Panc1 (cell line): ENCODE measurements at regions not wholly inside any gene's neighbourhood (a gene's known extent, or its start where the extent isn't known, plus 50 kb on each side); places are given as distances from the start of the nearest gene placed in this dataset.

Source experiments
- ATAC-seq: fragments of 200-7000 bp; cut with Tn5 transposase; 2 replicates; pipeline ENCODE4 v1.9.1; 2020; ENCODE audit warnings: mild to moderate bottlenecking, moderate library complexity
- BruUV-seq: library from RNA; stranded (reverse); fragments of 400-500 nt; replicated peaks from 2 replicates; lab custom pipeline; 2021; lab: Mats Ljungman, UMichigan
- CTCF ChIA-PET: fragments of 300-600 bp; sonication (Branson Sonifier 250); formaldehyde crosslinking; loops from one replicate; lab custom pipeline; 2022; ENCODE audit warnings: antibody characterized with exemption; lab: Charles Lee
- POLR2A ChIA-PET: fragments of 300-600 bp; sonication (Branson Sonifier 250); formaldehyde crosslinking; loops from one replicate; lab custom pipeline; 2022; ENCODE audit warnings: antibody characterized with exemption; lab: Charles Lee
- DNase-seq: peaks from one replicate; pipeline ENCODE4 v3.0.0-alpha.2; 2010; ENCODE audit warnings: low read depth, low spot score
- H3K27ac ChIP-seq: 2 replicates; pipeline ENCODE4 v1.5.1; 2011; ENCODE audit warnings: mild to moderate bottlenecking, low read length, inconsistent platforms
- H3K27me3 ChIP-seq: fragments of 200-500 bp; sonication (Bioruptor generic); 2 replicates; pipeline ENCODE4 v1.6.0; 2014; ENCODE audit warnings: low read length, inconsistent platforms; ENCODE audit not compliant: control insufficient read depth, insufficient read depth
- H3K36me3 ChIP-seq: fragments of 200-500 bp; sonication (Bioruptor generic); 2 replicates; pipeline ENCODE4 v1.5.1; 2014; ENCODE audit warnings: inconsistent platforms, mild to moderate bottlenecking, low read length, moderate library complexity; ENCODE audit not compliant: control insufficient read depth, insufficient read depth
- H3K4me1 ChIP-seq: 2 replicates; pipeline ENCODE4 v1.5.1; 2011; ENCODE audit warnings: inconsistent platforms, mild to moderate bottlenecking, low read length, moderate library complexity; ENCODE audit not compliant: control insufficient read depth, insufficient read depth
- H3K4me3 ChIP-seq, 2 experiments: 2 replicates each; pipeline ENCODE4 v1.5.1; 2011 to 2012; ENCODE audit warnings: low read depth in 2 of 2, low read length in 2 of 2, mild to moderate bottlenecking in 2 of 2, inconsistent platforms in 1 of 2, moderate library complexity in 1 of 2
- H3K9me3 ChIP-seq: fragments of 200-500 bp; sonication (Bioruptor generic); 2 replicates; pipeline ENCODE4 v1.5.1; 2014; ENCODE audit warnings: low read depth, mild to moderate bottlenecking, inconsistent platforms, low read length, moderate library complexity; ENCODE audit not compliant: control insufficient read depth, insufficient read depth
- POLR2AphosphoS5 ChIP-seq: IDR thresholded peaks from 2 replicates; pipeline ENCODE4 v1.6.1; 2012; ENCODE audit warnings: mild to moderate bottlenecking, low read depth, low read length, moderate library complexity
- SIN3A ChIP-seq: IDR thresholded peaks from 2 replicates; pipeline ENCODE4 v1.6.1; 2012; ENCODE audit warnings: low read depth, mild to moderate bottlenecking, low read length, moderate library complexity, borderline replicate concordance; ENCODE audit not compliant: insufficient read depth
- TCF7L2 ChIP-seq: IDR thresholded peaks from 2 replicates; pipeline ENCODE4 v1.6.1; 2011; ENCODE audit warnings: mild to moderate bottlenecking, low read depth, low read length, inconsistent platforms
- in situ Hi-C: cut with HindIII; loops from 2 replicates; pipeline ENCODE4 v1.10.0; 2016; ENCODE audit warnings: low sequenced_read_pairs, low pct_unique_long_range_greater_than_20kb
- intact Hi-C: fragments of 100-400 bp; cut with micrococcal nuclease; formaldehyde crosslinking; loops from one replicate; pipeline ENCODE4 v1.10.0; 2022; ENCODE audit not compliant: unreplicated experiment
- TF ChIP-seq, protein P1 (sequence below): fragments of 450-650 bp; IDR thresholded peaks from 2 replicates; pipeline ENCODE4 v1.5.1; 2017; ENCODE audit warnings: mild to moderate bottlenecking
- TF ChIP-seq, protein P2 (sequence below), 2 experiments: IDR thresholded peaks; 2 replicates each; pipeline ENCODE4 v1.6.1; 2011 to 2012; ENCODE audit warnings: low read depth in 2 of 2, control low read depth in 1 of 2, low read length in 1 of 2, mild to moderate bottlenecking in 1 of 2, moderate library complexity in 1 of 2; ENCODE audit not compliant: insufficient read depth in 1 of 2

DNA sequence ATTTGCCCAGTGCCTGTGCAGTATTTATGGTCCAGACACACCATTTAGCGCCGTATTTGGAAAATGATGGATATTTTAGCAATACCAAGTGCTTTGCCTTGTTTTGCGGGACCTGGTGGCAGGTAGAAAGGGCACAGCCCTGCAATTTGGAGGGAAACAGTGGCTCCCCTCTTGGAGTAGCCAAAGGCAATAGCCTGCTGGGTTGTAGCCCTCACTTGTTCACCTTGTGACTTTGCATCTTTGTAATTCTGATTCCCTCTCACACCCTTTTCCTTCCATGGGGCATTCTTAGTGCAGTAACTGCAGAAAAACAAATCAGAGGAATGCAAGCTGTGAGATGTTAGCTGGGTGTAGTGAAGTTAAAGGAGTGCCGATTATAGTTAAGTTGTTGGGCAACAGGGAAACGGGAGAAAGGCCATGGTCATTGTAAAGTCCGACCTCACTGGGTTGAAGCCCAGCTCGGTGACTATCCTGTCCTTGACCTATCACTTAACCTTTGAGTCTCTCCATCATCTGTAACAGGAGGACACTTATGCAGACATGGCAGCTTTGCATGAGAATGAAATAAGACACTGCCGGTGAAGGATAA is 131.0 kb upstream of the KLHL25 start:
- ATAC-seq (no peak), DNase-seq (no peak)
- TF ChIP-seq POLR2AphosphoS5 (no peak), TCF7L2 (no peak), SIN3A (no peak)
- TF ChIP-seq, protein P1, sequence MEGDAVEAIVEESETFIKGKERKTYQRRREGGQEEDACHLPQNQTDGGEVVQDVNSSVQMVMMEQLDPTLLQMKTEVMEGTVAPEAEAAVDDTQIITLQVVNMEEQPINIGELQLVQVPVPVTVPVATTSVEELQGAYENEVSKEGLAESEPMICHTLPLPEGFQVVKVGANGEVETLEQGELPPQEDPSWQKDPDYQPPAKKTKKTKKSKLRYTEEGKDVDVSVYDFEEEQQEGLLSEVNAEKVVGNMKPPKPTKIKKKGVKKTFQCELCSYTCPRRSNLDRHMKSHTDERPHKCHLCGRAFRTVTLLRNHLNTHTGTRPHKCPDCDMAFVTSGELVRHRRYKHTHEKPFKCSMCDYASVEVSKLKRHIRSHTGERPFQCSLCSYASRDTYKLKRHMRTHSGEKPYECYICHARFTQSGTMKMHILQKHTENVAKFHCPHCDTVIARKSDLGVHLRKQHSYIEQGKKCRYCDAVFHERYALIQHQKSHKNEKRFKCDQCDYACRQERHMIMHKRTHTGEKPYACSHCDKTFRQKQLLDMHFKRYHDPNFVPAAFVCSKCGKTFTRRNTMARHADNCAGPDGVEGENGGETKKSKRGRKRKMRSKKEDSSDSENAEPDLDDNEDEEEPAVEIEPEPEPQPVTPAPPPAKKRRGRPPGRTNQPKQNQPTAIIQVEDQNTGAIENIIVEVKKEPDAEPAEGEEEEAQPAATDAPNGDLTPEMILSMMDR = no peak
- TF ChIP-seq, protein P2, sequence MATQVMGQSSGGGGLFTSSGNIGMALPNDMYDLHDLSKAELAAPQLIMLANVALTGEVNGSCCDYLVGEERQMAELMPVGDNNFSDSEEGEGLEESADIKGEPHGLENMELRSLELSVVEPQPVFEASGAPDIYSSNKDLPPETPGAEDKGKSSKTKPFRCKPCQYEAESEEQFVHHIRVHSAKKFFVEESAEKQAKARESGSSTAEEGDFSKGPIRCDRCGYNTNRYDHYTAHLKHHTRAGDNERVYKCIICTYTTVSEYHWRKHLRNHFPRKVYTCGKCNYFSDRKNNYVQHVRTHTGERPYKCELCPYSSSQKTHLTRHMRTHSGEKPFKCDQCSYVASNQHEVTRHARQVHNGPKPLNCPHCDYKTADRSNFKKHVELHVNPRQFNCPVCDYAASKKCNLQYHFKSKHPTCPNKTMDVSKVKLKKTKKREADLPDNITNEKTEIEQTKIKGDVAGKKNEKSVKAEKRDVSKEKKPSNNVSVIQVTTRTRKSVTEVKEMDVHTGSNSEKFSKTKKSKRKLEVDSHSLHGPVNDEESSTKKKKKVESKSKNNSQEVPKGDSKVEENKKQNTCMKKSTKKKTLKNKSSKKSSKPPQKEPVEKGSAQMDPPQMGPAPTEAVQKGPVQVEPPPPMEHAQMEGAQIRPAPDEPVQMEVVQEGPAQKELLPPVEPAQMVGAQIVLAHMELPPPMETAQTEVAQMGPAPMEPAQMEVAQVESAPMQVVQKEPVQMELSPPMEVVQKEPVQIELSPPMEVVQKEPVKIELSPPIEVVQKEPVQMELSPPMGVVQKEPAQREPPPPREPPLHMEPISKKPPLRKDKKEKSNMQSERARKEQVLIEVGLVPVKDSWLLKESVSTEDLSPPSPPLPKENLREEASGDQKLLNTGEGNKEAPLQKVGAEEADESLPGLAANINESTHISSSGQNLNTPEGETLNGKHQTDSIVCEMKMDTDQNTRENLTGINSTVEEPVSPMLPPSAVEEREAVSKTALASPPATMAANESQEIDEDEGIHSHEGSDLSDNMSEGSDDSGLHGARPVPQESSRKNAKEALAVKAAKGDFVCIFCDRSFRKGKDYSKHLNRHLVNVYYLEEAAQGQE (IDR thresholded peaks at IDR 0.05; ENCODE audit: insufficient read depth in 1 of 2, low read depth in 2 of 2, low read length in 1 of 2) = no peak
- ChIA-PET CTCF (no interaction called here), POLR2A (no interaction called here)
- Histone ChIP-seq H3K4me3 (no peak overlapping the region), H3K4me1 (no peaks in the 10 kb centered on the region), H3K9me3 (no peaks in the 10 kb centered on the region), H3K27ac (no peak overlapping the region), H3K36me3 (no peaks in the 10 kb centered on the region), H3K27me3 (no peaks in the 10 kb centered on the region; the same call in 1 of the 2 replicates)
- intact Hi-C loops = no loop called here
- in situ Hi-C loops = no loop called here
- no TSS peak for BruUV-seq

DNA sequence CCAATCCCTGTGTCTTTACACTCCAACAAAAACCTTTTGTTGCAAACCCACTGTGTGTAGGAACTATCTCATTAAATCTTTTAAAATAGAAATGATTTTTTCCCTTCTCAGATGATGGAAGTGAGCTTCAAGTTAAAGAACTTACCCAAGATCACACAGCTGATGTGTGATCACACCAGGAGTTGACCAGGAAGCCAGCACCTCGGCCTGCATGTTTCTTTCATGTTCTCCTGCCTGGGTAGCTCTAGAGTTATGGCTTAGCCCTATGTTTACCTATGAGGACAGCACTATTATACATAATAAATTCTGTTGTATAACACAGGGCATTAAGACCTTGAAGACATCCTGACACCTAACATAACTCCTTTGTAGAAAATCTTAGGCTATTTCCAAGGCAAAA is 132.1 kb upstream of the KLHL25 start:
- Histone ChIP-seq H3K9me3 (no peaks in the 10 kb centered on the region), H3K4me1 (no peaks in the 10 kb centered on the region), H3K4me3 (no peak overlapping the region), H3K27ac (no peak overlapping the region), H3K36me3 (no peaks in the 10 kb centered on the region), H3K27me3 (no peaks in the 10 kb centered on the region; the same call in 1 of the 2 replicates)
- DNase-seq (no peak), ATAC-seq (no peak)
- ChIA-PET CTCF (no interaction called here), POLR2A (no interaction called here)
- BruUV-seq = no TSS peak
- intact Hi-C loops (no loop called here), in situ Hi-C loops (no loop called here)
- TF ChIP-seq, protein P1 = no peak
- TF ChIP-seq POLR2AphosphoS5 = no peak
- TF ChIP-seq, protein P2 (IDR thresholded peaks at IDR 0.05; ENCODE audit: insufficient read depth in 1 of 2, low read depth in 2 of 2, low read length in 1 of 2) = no peak
- TF ChIP-seq SIN3A = no peak
- TF ChIP-seq TCF7L2 = no peak
